ENCODE measurements at regions not wholly inside any gene's neighbourhood (a gene's known extent, or its start where the extent isn't known, plus 50 kb on each side); places are given as distances from the start of the nearest gene placed in this dataset.

- TF ChIP-seq POLR2A (IDR thresholded peaks at IDR 0.05) = no peak
- no peak for TF ChIP-seq POLR2AphosphoS5 (IDR thresholded peaks at IDR 0.05)
Observed at GRCh38 chr1:234936612-234937389, 191.8 kb downstream of the TOMM20 start.
